Astrocyte of the cerebellum (primary cell): ENCODE measurements at regions not wholly inside any gene's neighbourhood (a gene's known extent, or its start where the extent isn't known, plus 50 kb on each side); places are given as distances from the start of the nearest gene placed in this dataset.

Source experiments
- DNase-seq: peaks from one replicate; pipeline ENCODE4 v3.0.0-alpha.2; 2011; ENCODE audit warnings: low read depth
- H3K4me3 ChIP-seq: 2 replicates; pipeline ENCODE4 v1.5.1; 2011; ENCODE audit warnings: mild to moderate bottlenecking, low read depth, low read length, moderate library complexity
- CTCF ChIP-seq: IDR thresholded peaks from 2 replicates; pipeline ENCODE4 v1.5.1; 2012; ENCODE audit warnings: low read length, low read depth, moderate library complexity, mild to moderate bottlenecking; ENCODE audit errors: missing control alignments
- in situ Hi-C: cut with HindIII; loops from 2 replicates; pipeline ENCODE4 v1.10.0; 2017; ENCODE audit warnings: low sequenced_read_pairs

GRCh38 chr16:35414139-35414538 is 1954.7 kb downstream of the TP53TG3F start:
- H3K4me3 ChIP-seq = no peak overlapping the region
- no peak for TF ChIP-seq CTCF
- in situ Hi-C loops = no loop called here
- no peak for DNase-seq

GRCh38 chr16:35414563-35414962 is 1955.2 kb downstream of the TP53TG3F start:
- DNase-seq = no peak
- in situ Hi-C loops = no loop called here
- no peak overlapping the region for H3K4me3 ChIP-seq
- no peak for TF ChIP-seq CTCF

GRCh38 chr16:35425270-35425669 is 1965.9 kb downstream of the TP53TG3F start:
- no peak for TF ChIP-seq CTCF
- H3K4me3 ChIP-seq = no peak overlapping the region
- in situ Hi-C loops = no loop called here
- no peak for DNase-seq

- in situ Hi-C loops = no loop called here
Observed at GRCh38 chr16:35431829-35432663, 1972.6 kb downstream of the TP53TG3F start.

GRCh38 chr16:35440875-35441274 is 1981.5 kb downstream of the TP53TG3F start:
- no peak for DNase-seq
- no peak for TF ChIP-seq CTCF
- in situ Hi-C loops = no loop called here
- H3K4me3 ChIP-seq = no peak overlapping the region

More at GRCh38 chr16:35431829-35432663, 1972.6 kb downstream of the TP53TG3F start:
- H3K4me3 ChIP-seq = no peak overlapping the region
- no peak for DNase-seq
- TF ChIP-seq CTCF = peak; percentile 17

- no peak overlapping the region for H3K4me3 ChIP-seq
- in situ Hi-C loops = no loop called here
- no peak for DNase-seq
- no peak for TF ChIP-seq CTCF
Observed at GRCh38 chr16:35447010-35447558, 1987.7 kb downstream of the TP53TG3F start.
